Gastrocnemius medialis (tissue), 4 donors: ENCODE measurements at regions not wholly inside any gene's neighbourhood (a gene's known extent, or its start where the extent isn't known, plus 50 kb on each side); places are given as distances from the start of the nearest gene placed in this dataset.

Source experiments
- CTCF ChIP-seq, 5 experiments: fragments of 450-650 bp in 3 of 5; fragments of 200-600 bp in 2 of 5; sonication (generic) in 2 of 5; IDR thresholded peaks in 4 of 5; conservative IDR thresholded peaks in 1 of 5; 1 replicate in 4 of 5; 2 replicates in 1 of 5; pipeline ENCODE4 v1.5.1; 2016 to 2019; ENCODE audit warnings: antibody characterized with exemption in 5 of 5, mild to moderate bottlenecking in 3 of 5, moderate library complexity in 3 of 5
- POLR2A ChIP-seq, 2 donors: fragments of 450-650 bp; IDR thresholded peaks; one replicate each; pipeline ENCODE4 v1.6.1; 2017; ENCODE audit warnings: antibody characterized with exemption in 2 of 2, mild to moderate bottlenecking in 2 of 2, moderate library complexity in 2 of 2

GRCh38 chr15:24752354-24752753, 76.8 kb downstream of the NPAP1 start:
- TF ChIP-seq CTCF (IDR thresholded peaks at IDR 0.05 in 4 of 5, conservative IDR thresholded peaks at IDR 0.05 in 1 of 5) (no peak), POLR2A (IDR thresholded peaks at IDR 0.05) (no peak)
